ENCODE measurements at regions not wholly inside any gene's neighbourhood (a gene's known extent, or its start where the extent isn't known, plus 50 kb on each side); places are given as distances from the start of the nearest gene placed in this dataset.

DNA sequence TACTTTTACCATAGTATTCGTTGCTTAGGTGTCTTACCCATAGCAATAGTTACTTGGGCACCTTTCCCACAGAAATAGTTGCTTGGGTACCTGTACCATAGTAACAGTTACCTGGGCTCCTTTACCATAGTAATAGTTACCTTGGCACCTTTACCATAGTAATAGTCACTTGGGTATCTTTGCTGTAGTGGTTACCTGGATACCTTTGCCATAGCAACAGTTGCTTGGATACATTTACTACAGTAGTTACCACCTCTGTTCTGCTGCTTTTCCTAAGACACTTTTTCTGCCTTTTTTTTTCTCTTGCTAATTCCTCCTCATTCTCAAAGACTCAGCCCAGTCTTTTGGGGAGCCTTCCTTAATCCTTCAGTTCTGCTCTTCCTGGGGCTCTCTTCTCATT, 272.8 kb upstream of the PUDP start:
- no peaks in the 10 kb centered on the region for H3K9me3 ChIP-seq
- TF ChIP-seq POLR2AphosphoS5 (IDR thresholded peaks at IDR 0.05) (no peak), CTCF (IDR thresholded peaks at IDR 0.05) (no peak), POLR2A (IDR thresholded peaks at IDR 0.05) (no peak), EP300 (IDR thresholded peaks at IDR 0.05; ENCODE audit: low read depth) (no peak)
- no peak overlapping the region for H3K27ac ChIP-seq
- no peaks in the 10 kb centered on the region for H3K36me3 ChIP-seq
- in situ Hi-C loops (cut with MboI; ENCODE audit: low pct_ligation_motif_present in 1 of 4, low pct_unique_long_range_greater_than_20kb in 1 of 4, low sequenced_read_pairs in 3 of 4) (no loop called here), intact Hi-C loops (cut with DNase I; ENCODE audit: low total_unique reads) (no loop called here)
- no peak for DNase-seq
- H3K4me1 ChIP-seq: no peaks in the 10 kb centered on the region
- 72% methylated on average over 1 of the region's 1 CpG; no CpG with 5 or more reads in 1 of the 2 donors for WGBS, 2 donors (ENCODE audit: low coverage in 1 of 2)
- H3K4me3 ChIP-seq: no peak overlapping the region
- no peaks in the 10 kb centered on the region for H3K27me3 ChIP-seq

DNA sequence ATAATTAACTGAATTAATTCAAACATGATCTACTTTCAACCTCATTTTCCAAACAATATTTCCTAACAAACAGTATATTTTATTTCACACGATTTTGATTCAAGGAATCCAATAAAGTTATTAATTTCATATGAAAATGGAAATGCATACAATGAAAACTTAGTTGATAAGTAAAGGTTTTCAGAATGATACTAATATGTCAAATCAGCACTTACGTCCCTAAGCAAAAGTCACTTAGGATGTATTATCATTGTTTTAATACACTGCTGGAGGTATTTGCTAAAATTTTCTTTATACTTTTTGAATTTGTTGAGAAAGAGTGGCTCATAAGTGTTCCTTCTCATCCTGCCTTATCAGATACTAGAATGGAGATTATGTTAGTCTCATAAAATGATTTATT, 266.8 kb upstream of the PUDP start:
- H3K4me1 ChIP-seq: no peaks in the 10 kb centered on the region
- WGBS, 2 donors (ENCODE audit: low coverage in 1 of 2): 66 to 67% methylated on average over 1 to 2 of the region's 2 CpGs
- in situ Hi-C loops (cut with MboI; ENCODE audit: low pct_ligation_motif_present in 1 of 4, low pct_unique_long_range_greater_than_20kb in 1 of 4, low sequenced_read_pairs in 3 of 4) (no loop called here), intact Hi-C loops (cut with DNase I; ENCODE audit: low total_unique reads) (no loop called here)
- no peak for TF ChIP-seq POLR2A (IDR thresholded peaks at IDR 0.05)
- TF ChIP-seq CTCF (IDR thresholded peaks at IDR 0.05): no peak
- no peak for TF ChIP-seq POLR2AphosphoS5 (IDR thresholded peaks at IDR 0.05)
- no peak for TF ChIP-seq EP300 (IDR thresholded peaks at IDR 0.05; ENCODE audit: low read depth)
- DNase-seq: no peak
- H3K9me3 ChIP-seq: no peaks in the 10 kb centered on the region
- no peaks in the 10 kb centered on the region for H3K27me3 ChIP-seq
- no peak overlapping the region for H3K4me3 ChIP-seq
- H3K36me3 ChIP-seq: no peaks in the 10 kb centered on the region
- no peak overlapping the region for H3K27ac ChIP-seq

GRCh38 chrX:7412840-7413239, 264.9 kb upstream of the PUDP start:
- Histone ChIP-seq H3K9me3 (no peaks in the 10 kb centered on the region), H3K36me3 (no peaks in the 10 kb centered on the region), H3K27ac (no peak overlapping the region), H3K27me3 (no peaks in the 10 kb centered on the region), H3K4me3 (no peak overlapping the region), H3K4me1 (no peaks in the 10 kb centered on the region)
- no peak for TF ChIP-seq POLR2A (IDR thresholded peaks at IDR 0.05)
- no peak for TF ChIP-seq POLR2AphosphoS5 (IDR thresholded peaks at IDR 0.05)
- no peak for TF ChIP-seq EP300 (IDR thresholded peaks at IDR 0.05; ENCODE audit: low read depth)
- no peak for TF ChIP-seq CTCF (IDR thresholded peaks at IDR 0.05)
- in situ Hi-C loops (cut with MboI; ENCODE audit: low pct_ligation_motif_present in 1 of 4, low pct_unique_long_range_greater_than_20kb in 1 of 4, low sequenced_read_pairs in 3 of 4) (no loop called here), intact Hi-C loops (cut with DNase I; ENCODE audit: low total_unique reads) (no loop called here)
- 92% methylated on average over 4 of the region's 4 CpGs; no CpG with 5 or more reads in 1 of the 2 donors for WGBS, 2 donors (ENCODE audit: low coverage in 1 of 2)
- no peak for DNase-seq

GRCh38 chrX:7409866-7410265, 261.9 kb upstream of the PUDP start:
- Histone ChIP-seq H3K36me3 (no peaks in the 10 kb centered on the region), H3K27me3 (no peaks in the 10 kb centered on the region), H3K4me1 (no peaks in the 10 kb centered on the region), H3K27ac (no peak overlapping the region), H3K9me3 (no peaks in the 10 kb centered on the region), H3K4me3 (no peak overlapping the region)
- no peak for TF ChIP-seq EP300 (IDR thresholded peaks at IDR 0.05; ENCODE audit: low read depth)
- TF ChIP-seq POLR2AphosphoS5 (IDR thresholded peaks at IDR 0.05): no peak
- no peak for TF ChIP-seq POLR2A (IDR thresholded peaks at IDR 0.05)
- TF ChIP-seq CTCF (IDR thresholded peaks at IDR 0.05): no peak
- DNase-seq: no peak
- WGBS, 2 donors (ENCODE audit: low coverage in 1 of 2): 85 to 86% methylated on average over 4 to 5 of the region's 5 CpGs
- intact Hi-C loops (cut with DNase I; ENCODE audit: low total_unique reads): no loop called here
- in situ Hi-C loops (cut with MboI; ENCODE audit: low pct_ligation_motif_present in 1 of 4, low pct_unique_long_range_greater_than_20kb in 1 of 4, low sequenced_read_pairs in 3 of 4): no loop called here
